Forelimb muscle (tissue), 1 donor: ENCODE measurements at regions not wholly inside any gene's neighbourhood (a gene's known extent, or its start where the extent isn't known, plus 50 kb on each side); places are given as distances from the start of the nearest gene placed in this dataset.

Experiments used
- DNase-seq: peaks from one replicate; pipeline ENCODE4 v3.0.0-alpha.2; 2013; ENCODE audit warnings: low read depth

- DNase-seq = no peak
Observed at GRCh38 chr9:135338546-135338945, 141.0 kb upstream of the PPP1R26 start.

GRCh38 chr9:135339378-135339973 is 140.1 kb upstream of the PPP1R26 start:
- no peak for DNase-seq

- DNase-seq = no peak
Observed at GRCh38 chr9:135340143-135340655, 139.4 kb upstream of the PPP1R26 start.

DNA sequence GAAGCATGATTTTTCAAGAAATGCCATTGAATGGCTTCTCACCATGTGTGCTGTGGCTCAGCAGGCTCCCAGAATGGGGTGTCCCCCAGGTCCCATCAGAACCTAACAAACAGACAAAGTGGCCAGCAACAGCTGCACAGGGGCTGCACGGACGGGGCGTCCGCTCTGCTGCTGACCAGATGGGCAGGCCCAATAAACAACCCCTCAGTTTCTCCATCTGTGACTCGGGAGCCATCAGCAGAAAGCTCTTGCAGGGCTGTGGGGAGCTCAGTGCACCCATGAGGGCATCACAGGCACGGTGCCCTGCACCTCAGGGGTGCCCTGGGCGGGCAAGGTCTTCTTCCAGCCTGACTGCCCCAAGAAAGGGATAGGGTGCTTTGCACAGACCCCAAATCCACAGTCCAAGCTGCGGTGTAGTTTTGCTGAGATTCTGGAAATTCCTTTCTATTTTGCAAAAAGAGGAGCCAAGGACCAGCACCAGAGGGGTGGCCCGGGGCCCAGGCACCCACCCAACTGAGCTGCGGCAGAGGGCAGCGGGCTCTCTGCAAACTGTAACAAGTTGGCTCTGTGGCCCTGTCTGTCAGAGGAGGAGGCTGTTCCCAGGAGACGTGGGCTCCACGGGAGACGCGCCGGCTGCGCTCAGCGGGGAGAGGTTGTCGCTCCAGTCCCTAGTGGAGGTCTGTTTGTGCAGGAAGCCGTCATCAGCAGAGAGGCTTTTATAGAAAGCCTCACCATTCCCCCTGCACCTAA is 138.7 kb upstream of the PPP1R26 start:
- DNase-seq = no peak

GRCh38 chr9:135341612-135342169 is 137.9 kb upstream of the PPP1R26 start:
- no peak for DNase-seq

DNA sequence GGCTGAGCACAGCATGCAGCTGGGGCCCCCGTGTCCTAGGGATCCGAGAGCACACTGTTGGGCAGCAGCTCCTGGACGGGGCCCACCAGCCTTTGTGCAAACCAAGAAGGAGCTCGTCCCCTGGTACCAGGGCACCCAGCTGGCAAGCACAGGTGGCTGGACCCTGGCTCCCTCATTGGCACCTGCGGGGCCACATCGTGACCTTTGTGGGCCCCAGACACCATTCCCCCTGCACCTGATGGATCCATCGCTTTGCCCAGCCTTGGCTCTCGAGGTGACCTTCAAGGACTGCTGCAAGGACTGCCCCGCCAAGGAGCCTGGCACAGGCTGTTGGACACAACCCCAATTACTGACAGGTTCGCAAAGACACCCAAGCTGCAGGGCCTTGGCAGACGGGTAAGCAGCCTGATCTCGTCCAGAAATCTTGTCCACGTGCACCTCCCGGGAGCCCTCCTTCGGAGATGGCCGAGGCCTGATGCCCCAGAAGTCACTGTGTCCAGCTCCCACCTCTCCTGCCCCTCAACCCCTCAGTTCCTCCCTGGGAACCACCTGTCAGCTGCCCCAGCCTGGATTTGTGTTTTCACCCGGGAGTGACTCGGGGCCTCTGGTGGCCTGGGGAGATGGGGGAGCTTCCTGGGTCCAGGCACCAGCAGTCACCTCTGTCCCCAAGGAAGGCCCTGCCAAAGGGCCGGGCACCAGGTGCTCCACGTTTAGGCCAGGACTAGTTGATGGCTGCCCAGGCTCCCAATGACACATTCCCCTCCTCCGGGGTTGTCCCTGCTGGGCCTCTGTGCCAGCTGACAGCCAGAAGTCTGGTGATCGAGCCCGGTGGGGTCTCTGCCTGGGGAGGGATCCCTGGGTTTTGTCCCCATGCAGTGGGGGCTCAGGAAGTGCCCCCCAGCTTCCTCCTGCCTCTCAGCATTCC is 137.1 kb upstream of the PPP1R26 start:
- DNase-seq = no peak

DNA sequence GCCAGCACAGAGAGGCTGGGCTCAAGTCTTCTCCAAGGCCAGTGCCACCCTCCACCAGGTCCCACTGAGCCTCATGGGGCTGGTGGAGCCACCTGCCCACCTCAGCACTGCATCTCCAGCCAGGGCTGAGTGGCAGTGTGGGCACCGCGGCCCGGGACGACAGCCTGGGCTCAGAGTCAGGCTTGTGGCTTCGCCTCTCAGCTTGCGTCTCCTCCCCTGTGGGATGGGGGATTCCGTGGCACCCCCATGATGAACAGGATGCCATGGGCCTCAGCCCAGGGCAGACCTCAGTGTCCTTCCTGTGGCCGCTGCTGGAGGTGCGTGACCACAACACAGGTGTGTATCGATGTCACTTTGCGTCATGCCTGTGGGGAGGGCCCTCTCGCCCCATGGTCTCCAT is 136.4 kb upstream of the PPP1R26 start:
- DNase-seq = no peak

GRCh38 chr9:135343837-135344522 is 135.6 kb upstream of the PPP1R26 start:
- no peak for DNase-seq

- DNase-seq = no peak
Observed at GRCh38 chr9:135344523-135344901, 135.1 kb upstream of the PPP1R26 start.

- DNase-seq = no peak
Observed at GRCh38 chr9:135344915-135345500, 134.6 kb upstream of the PPP1R26 start.

DNA sequence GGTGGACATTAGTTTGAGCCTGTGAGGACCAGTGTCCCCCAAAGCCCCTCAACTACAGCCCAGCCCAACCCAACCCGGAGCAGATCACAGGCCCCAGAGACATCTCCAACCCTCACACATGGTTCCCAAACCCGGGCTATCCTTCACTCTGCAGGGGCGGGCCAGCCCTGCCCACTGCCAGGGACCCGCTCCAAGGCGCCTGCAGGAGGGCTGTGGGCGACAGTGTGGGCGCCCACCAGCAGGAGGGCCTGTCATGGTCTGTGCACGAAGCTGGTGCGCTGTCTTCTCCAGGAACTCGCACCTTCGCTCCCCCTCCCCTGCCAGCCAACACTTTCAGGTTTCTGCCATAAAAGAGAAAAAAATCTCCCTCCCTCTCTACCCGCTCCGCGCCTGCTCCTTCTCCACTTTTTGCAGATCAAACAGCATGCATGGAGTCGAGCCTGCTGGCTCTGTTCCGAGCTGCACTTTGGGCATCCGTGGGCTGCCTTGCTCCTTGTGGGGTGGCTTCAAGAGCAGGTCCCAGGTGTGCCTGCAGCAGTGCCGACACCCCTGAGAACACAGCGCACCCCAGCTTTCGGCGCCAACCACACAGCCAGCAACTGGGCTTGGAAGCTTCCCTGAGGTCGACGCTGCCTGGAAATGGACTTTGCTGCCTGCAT is 133.7 kb upstream of the PPP1R26 start:
- no peak for DNase-seq

GRCh38 chr9:135346438-135347050 is 133.0 kb upstream of the PPP1R26 start:
- no peak for DNase-seq

DNA sequence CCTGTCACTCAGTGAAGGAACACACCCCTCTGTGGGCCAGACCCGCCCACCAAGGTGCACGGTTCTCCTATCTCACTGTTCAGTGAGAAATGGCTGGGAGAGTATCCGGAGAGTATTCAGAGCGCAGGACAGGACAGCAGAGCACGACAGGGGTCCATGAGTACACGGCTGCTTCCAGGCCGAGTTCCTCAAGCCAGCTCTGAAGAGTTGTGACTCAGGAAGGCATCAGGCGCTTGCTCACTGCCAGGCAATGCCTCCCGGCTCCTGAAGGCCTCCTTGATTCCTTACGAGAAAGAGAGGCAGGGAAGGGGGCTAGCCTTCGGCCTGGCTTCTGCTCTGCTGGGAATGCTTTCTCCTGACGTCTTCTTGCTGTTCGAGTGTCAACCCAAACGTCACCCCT is 132.1 kb upstream of the PPP1R26 start:
- DNase-seq = no peak

GRCh38 chr9:135348076-135348787 is 131.3 kb upstream of the PPP1R26 start:
- DNase-seq = no peak

DNA sequence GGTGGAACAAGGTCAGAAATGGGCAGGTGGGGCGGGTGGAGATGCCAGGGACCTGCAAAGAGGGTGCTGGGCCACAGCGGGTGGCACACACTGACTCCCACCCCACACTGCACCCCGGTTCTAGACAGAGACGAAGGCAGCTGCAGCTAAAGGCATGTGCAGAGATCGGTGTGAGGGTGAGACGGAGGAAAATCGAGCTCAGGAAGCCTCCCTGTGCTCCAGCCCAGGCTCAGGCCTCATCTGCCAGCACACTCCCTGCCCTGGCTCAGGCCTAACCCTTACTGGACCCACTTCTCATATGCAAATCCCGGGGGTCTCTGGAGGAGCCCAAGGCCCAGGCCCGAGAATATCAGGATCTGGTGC is 130.8 kb upstream of the PPP1R26 start:
- no peak for DNase-seq

- no peak for DNase-seq
Observed at GRCh38 chr9:135349212-135350002, 130.2 kb upstream of the PPP1R26 start.

DNA sequence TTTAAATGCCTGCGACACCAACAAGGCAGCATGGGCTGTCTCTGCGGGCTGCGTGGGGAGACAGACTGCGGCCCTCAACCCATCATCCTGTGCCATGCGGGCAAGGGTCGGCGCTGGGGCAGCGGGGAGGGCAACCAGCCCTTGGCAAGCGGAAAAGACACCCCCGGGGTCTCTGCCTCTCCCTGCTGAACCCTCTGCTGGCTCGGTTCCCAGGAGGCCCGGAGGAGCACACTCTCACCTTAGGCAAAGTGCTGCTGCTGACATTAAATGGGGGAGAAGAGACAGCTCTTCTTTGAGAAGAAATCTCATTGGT is 129.6 kb upstream of the PPP1R26 start:
- DNase-seq = no peak

DNA sequence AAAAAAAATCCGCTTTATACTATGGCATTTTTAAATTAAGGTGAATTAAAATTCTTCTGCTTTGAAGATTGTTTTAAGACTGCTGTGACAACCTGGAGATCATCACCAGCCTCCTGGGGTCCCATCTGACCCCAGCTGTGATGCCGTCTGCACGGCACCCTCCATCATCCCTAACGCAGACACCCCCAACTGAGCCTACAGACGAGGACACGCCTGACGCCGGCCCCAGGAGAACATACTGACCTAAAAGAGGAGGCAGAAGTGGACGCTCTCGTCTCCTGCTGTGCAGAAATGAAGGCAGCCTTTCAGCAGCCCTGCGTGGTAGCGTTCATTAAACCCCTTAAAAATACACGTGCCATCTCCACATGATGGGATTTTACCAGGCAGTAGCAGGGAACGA is 125.6 kb upstream of the PPP1R26 start:
- no peak for DNase-seq

- DNase-seq = no peak
Observed at GRCh38 chr9:135355521-135356011, 124.0 kb upstream of the PPP1R26 start.
